GM21723 (cell line): ENCODE measurements at regions not wholly inside any gene's neighbourhood (a gene's known extent, or its start where the extent isn't known, plus 50 kb on each side); places are given as distances from the start of the nearest gene placed in this dataset.
"Not testable (repeated sequence)": the region's sequence is repeated elsewhere in the genome, so short reads cannot be mapped to it uniquely, and the experiment has no call there.

Experiments
- ATAC-seq: cut with Tn5 transposase; IDR thresholded peaks from one replicate; pipeline ENCODE4 v1.9.1; 2021; ENCODE audit warnings: mild to moderate bottlenecking, moderate library complexity; ENCODE audit not compliant: unreplicated experiment

DNA sequence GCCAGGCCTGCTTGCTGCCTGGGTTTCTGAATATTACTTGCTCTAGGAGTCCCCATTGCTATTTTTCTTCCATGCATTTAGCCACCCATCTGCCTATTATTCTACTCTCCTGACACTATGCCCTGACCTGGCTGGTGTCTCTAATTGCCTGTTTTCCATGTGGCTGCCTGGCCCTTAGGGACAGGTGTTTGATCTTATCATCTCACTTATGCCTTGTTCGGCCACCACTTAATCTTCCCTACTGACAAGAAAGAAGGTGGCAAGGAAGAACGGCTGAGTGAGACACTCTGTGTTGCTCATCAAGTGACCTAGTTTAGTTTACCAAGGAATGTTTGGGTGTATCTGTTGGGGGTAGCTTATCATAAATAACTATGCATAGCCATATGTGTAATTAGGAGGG lies 50.4 kb upstream of the RAPH1 start:
- ATAC-seq, result no peak

- no peak for ATAC-seq
Measured at GRCh38 chr2:203586206-203586605, 51.1 kb upstream of the RAPH1 start.

DNA sequence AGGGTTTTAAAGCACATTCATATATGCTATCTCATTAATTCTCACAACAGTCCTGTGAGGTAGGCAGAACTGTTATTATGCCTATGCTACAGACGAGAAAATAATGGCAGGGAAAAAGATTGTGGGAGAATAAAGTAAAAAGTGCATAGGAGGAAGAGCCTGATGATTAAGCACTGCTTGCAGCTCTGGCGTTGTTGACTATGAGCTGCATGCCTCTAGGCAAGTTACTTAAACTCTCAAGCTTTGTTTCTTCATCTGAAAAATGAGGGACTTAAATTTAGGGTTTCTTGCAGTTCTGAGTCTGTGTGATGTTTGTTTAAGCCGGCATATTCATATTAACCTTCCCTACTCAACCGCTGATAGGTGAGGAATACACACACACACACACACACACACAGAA lies 51.6 kb upstream of the RAPH1 start:
- ATAC-seq, result no peak

DNA sequence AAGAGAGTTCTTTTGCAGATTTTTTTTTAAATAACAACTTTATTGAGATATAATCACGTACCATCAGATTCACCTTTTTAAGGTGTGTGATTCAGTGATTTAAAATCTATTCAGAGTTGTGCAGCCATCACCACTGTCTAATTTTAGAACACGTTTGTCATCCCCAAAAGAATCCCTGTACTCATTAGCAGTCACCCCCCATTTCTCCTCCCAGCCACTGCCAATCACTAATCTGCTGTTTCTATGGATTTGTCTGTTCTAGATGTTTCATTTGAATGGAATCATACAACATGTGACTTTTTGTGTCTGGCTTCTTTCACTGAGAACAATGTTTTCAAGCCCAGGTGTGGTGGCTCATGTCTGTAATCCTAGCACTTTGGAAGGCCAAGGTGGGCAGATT lies 55.4 kb upstream of the RAPH1 start:
- no peak for ATAC-seq

DNA sequence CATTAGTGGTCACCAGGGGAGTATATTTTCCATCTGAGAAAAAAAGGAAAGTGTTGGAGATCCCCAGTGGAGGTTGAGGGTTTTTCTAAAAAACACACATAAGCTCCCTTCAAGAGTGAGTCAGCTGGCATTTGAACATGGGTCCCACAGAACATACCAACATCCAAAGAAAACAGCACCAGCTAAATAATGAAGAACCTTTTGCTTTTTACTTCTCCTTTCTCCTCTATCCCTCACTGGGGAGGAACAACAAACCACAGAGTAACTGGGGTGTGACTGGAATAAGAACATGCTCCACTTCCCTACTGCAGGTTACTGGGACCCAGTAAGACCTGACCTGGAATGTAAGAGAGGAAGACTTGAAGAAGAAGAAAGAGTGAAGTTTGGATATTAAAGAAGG lies 56.5 kb upstream of the RAPH1 start:
- no peak for ATAC-seq

DNA sequence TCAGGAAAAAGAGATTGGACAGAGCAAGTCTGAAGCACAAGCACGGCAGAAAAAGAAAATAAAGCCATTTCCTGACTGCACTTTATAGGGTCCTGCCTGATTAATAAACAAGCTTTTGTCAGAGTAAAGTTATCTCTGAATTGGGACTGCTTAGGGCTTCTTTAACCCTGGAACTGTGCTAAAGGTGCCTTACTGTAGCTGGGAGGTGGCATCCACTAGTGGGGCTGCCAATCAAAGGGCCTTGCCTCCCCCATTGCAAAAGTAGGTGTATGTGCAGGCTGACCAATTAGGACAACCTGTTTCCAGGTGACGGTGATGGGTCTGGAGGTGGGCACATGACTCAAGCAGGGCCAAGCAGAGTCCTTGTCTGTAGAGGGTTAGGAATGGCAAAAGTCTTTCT lies 57.4 kb upstream of the RAPH1 start:
- no peak for ATAC-seq

- ATAC-seq, result no peak
Measured at GRCh38 chr2:203594541-203594940, 59.4 kb upstream of the RAPH1 start.

DNA sequence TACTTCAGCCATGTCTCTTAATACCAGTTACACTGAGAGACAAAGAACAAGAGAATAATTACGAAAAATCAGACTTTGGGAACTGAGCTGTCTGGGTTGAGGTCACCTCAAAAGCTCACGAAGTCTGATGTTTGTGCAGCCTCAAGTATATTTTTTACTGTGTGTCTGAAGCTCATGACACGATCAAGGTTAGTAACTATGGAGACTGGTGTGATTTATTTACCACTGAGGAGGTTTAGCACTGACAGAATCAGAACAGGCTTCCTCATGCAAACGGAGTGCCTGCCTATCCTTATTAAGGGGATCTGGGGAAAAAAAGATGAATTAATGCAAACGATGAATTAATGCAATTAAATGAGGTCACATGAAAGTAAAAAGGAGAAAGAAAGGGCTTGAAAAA lies 61.1 kb upstream of the RAPH1 start:
- ATAC-seq, result no peak

DNA sequence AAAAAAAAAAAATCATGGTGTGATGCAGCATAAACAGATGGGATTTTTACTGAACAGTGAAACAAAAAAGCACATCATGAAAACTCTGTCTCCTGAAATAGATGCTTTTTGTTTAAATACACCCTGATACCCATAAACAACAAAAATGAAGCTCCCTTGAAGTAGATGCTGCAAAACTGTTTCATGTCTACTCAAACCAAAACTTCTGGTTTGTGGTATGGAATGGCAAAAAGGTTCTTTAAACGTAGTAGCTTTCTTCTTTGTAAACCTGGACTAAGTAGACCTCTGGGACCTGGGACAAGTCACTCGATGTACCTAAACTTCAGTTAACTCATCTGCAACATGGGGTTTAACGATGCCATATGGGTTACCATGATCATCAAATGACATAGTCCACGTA lies 64.4 kb upstream of the RAPH1 start:
- ATAC-seq, result peak; percentile 69

GRCh38 chr2:203600286-203600685 lies 65.2 kb upstream of the RAPH1 start:
- ATAC-seq, result no peak

DNA sequence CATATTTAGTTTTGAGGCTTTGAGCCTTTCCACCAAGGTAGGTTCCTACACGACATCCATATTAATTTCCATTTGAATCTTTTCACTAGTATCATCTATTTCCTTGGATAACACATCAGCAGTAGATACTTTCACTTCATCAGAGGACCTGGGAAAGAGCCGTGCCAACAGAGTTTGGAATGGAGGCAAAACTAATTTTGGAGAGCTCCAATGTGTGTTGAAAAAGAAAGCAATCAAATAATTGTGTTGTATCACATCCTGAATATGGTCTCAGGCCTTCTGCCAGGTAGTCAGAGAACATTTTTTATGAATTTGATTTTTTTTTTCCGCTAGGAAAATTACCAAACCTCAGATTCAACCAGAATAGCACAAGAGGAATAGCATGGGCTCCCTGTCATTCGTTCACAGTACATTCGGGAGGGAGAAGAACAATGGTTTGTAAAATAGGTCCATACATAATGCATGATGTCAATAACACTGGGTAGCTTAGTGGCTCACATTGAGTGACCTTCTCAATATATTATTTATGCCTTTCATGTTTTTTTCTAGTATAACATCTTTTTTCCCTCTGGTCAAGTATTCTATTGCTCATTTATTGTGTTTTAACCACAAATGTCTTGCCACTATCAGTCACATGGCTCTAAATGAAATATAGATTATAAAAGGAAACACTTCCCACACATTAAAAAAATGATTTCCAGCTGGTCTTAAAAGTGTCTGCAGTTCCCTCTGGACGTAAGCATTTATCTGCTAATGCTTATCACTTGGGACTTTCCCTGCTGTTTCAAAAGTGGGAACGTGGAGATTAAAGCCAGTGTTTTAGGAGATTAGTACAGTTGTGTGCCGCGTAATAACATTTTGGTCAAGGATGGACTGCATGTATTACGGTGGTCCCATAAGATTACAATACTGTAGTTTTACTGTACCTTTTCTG lies 68.6 kb upstream of the RAPH1 start:
- no peak for ATAC-seq

GRCh38 chr2:203605302-203605701 lies 70.2 kb upstream of the RAPH1 start:
- ATAC-seq, result no peak

- ATAC-seq, result no peak
Measured at GRCh38 chr2:203606051-203606450, 71.0 kb upstream of the RAPH1 start.

DNA sequence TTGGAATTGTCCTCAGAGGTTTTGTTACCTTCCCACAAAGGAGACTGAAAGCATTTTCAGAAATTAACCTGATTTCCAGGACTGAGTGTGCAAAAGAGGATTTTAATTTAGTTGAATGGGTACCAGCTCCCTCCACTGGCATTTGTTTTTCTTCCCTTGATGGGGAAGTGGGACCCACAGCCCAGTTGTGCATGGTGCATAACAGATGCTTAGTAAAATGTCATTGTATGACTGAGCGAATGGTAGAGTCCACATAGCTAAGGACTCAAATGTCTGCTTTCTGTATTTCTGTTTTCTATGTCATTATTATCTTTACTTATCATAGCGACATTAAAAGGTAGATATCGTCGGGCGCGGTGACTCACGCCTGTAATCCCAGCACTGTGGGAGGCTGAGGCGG lies 75.5 kb upstream of the RAPH1 start:
- ATAC-seq, result no peak

DNA sequence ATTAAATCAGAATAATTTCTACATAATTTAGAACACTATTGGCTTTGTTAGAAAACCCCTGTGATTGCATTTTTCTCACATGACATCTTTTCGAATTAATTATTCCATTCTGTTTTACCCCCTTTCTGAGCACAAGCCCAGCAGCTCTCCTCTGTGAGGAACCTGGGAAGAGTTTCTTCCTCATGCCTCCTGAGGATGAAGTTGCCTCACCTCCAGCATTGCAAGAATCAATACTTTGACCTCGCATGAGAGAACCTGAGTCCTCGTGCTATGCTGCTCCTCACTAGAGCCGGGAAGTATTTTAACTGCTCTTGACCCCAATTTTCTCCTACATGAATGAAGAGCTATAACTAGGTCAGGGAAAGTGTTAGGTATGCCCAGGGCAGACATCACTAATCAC lies 77.1 kb upstream of the RAPH1 start:
- ATAC-seq, result no peak

DNA sequence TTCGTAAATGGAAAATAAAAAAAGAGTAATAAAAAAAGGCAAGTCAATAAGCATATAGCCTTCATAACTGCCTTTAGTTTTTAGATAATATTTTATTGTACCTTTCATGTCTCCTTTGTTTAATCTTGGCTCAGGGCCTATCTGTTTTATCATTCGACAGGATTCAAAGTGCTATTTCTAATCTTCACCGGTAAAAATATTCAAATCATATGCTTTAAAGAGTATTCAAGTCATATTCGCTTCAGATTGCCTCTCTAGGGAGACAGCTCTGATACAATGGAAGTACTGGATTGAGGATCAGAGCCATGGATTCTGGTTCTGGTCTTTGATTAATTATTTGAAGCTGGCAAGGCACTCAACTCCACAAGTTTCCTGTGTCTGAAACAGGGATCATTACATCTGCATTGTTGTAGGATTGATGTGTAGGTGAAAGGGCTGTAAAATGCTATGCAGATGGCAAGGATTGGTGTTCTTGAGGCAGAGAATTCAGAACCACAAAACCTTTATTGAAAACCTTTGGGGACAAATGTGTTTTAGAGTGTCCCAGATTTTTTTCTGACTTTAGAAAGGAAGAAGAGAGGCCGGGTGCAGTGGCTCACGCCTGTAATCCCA lies 84.3 kb upstream of the RAPH1 start:
- no peak for ATAC-seq

DNA sequence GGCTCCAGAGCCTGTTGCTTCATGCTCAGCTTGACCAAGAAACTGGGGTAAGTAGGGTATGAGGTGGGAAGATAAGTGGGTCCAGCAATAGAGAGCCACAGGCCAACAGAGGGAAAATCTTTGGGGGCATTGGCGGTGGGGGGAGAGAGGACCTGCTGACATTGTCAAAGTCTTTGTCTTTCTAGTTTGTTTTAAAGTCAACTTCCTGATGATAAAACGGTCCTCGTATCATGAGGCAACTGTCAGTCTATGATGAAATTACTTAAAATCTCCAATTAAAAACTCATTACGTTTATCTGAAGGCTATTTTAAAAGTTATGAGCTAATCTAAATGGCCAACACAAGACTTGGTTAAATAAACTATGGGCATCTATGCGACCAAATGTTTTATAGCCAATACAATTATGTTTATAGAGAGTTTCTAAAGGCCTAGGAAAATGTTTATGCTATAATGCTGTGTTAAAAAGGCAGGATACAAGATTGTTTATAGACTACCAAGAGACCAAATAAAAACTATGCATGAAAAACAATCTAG lies 84.4 kb upstream of the CD28 start:
- no peak for ATAC-seq

DNA sequence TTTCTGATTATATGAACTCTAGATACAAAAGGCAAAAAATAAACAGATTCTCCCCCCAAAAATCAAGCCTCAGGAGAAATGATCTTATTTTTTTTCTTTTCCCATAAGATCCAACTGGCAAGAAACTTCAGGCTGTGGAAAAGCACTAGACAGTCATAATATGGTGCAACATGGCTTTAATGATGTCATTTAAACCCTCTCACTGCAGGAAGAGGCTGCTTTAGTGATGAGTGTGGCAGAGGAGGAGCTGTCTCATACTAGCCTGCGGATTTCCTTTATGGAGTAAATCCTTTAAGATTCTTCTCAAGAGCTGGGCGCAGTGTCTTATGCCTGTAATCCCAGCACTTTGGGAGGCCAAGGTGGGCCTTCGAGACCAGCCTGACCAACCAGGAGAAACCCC lies 83.3 kb upstream of the CD28 start:
- ATAC-seq, result no peak

GRCh38 chr2:203623661-203624060 lies 82.8 kb upstream of the CD28 start:
- ATAC-seq, result no peak

DNA sequence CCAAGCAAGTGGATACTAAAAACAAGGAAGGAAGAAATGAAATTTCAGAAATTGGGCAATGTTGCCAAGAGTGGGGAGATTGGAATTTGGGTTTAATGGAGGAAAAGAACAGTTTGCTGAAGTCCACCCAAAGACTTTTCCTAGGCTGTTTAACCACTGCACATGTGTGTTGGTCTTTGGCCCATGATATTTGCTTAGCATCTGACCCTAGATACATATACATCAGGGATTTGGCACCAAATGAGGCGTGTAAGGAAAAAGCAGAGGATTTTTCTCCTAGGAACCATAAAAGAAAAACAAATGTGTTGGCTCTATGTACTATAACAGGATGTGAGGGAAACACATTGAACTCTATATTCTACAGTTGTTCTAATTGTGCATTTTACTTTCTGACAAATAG lies 80.7 kb upstream of the CD28 start:
- no peak for ATAC-seq

GRCh38 chr2:203626247-203626646 lies 80.2 kb upstream of the CD28 start:
- not testable (repeated sequence) for ATAC-seq

DNA sequence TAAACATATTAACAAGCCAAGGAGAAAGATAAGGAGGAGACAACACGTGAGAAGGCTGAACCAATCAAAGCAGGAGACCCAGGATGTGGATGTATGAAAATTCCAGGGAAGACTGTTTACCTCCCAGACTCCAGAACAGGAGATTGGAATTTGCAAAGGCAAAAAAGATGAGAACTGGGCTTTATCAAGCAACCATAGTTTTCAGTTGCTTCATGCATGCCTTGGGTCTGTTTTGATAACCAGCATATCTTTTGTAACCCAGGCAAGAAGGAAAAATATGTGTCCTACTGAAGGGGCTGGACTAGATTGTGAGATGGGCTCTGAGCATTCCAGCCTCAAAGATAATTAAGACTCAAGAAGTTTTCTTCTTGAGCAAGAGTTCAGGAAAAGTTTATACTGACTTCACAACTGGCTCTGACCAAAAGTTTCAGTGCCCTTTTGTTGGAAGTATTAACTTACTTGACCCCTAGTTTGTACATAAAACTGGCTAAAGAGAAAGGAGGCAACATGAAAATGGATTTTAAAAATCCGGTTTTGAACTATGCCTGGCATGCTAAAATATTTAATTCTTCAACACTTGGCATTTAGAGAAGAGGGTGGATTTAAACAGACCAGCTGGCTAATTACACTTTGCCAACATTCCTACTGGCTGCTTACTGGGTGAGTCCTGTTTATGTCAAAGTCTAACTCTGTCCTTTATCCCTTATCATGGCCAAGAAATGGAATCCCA lies 79.3 kb upstream of the CD28 start:
- ATAC-seq, result no peak
